SK-N-MC (cell line): ENCODE measurements at regions not wholly inside any gene's neighbourhood (a gene's known extent, or its start where the extent isn't known, plus 50 kb on each side); places are given as distances from the start of the nearest gene placed in this dataset.

Experiments
- EZH2 ChIP-seq: fragments of 200-600 bp; sonication (generic); IDR thresholded peaks from one replicate; pipeline ENCODE4 v1.6.1; 2017; ENCODE audit warnings: antibody characterized with exemption
- POLR2AphosphoS5 ChIP-seq: IDR thresholded peaks from 2 replicates; pipeline ENCODE4 v1.6.1; 2012; ENCODE audit warnings: mild to moderate bottlenecking, low read depth, low read length, borderline replicate concordance

DNA sequence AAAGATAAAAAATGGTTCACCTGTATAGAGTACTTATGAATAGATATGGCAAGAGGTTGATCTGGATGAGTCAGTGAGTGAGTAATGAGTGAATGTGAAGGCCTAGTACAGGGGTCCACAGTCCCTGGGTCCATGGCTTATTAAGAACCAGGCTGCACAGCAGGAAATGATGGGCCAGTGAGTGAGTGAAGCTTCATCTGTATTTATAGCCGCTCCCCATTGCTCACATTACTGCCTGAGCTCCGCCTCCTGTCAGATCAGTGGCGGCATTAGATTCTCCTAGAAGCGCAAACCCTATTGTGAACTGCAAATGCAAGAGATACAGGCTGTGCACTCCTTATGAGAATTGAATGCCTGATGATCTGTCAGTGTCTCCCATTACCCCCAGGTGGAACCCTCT is 307.7 kb upstream of the ZNF608 start:
- TF ChIP-seq EZH2 (no peak), POLR2AphosphoS5 (no peak)
